ENCODE measurements at regions not wholly inside any gene's neighbourhood (a gene's known extent, or its start where the extent isn't known, plus 50 kb on each side); places are given as distances from the start of the nearest gene placed in this dataset.
A peak's percentile ranks its signal among the peaks of the same experiment; 100 is the strongest.
"Not testable (repeated sequence)": the region's sequence is repeated elsewhere in the genome, so short reads cannot be mapped to it uniquely, and the experiment has no call there.

DNA sequence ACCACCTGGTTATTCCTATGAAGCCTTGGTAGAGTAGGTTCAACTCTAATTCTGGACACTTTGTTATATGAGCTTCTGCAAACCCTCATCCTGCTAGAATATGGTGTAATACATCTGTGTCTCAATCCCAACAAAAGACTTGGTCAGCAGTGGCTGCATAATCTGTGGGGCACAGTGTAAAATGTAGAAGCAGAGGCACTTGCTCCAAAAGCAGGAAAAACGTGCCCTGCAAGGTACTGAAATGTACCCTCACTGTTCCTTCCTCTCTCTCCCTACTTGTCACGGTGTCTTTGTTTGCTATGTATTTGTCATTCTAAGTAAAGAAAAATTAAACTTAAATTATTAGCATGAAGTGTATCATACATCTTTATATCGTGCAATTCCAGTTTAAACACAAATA, 267.9 kb downstream of the BCL11B start:
- DNase-seq (ENCODE audit: low read depth): no peak

DNA sequence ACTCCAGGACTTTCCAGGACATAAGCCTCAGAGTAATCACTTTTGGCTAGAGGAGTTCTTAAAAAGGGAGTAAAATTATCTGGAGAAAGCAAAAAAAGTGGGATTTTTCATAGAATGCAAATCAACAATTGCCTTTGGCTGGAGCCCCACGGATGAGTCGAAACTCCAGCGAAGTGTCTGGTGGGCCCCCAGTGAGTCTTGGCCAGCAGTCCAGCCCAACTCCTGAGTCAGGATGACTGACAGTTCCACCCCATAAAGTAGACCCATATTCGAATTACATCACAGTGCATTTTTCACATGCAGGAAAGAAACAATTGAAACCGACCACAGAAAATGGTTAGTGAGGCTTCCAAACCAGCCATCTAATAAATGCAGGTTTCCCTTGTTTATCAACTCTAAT, 265.7 kb downstream of the BCL11B start:
- no peak for DNase-seq (ENCODE audit: low read depth)

DNA sequence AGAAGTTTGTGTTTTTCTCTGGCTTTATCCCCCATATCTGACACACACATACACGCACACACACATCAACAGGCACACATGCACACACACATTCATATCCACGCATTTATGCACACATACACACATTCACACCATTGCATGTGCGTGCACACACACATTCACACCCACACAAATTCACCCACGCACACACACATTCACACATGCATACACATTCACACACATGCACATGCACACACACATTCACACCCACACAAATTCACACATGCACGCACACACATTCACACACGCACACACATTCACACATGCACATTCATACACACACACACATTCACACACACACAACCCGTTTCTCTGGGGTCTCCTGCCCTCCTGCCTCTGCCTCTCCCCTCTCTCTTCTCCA, 264.2 kb downstream of the BCL11B start:
- no peak for DNase-seq (ENCODE audit: low read depth)

DNA sequence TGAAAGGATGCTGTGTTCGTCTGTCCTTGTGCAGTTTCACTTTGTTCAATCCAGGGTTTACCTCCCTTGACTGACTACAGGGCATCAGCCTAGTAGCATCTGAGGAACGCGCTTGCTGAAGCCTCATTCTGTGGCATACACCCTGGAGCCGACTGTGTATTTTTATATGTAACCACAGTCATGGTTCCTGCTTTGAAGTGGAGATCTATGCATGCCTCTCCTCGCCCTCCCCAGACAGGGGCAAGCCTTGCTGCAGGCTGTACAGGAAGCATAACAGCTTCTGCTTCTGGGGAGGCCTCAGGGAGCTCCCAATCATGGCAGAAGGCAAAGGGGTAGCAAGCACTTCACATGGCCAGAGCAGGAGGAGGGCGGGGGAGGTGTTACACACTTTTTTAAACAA, 262.1 kb downstream of the BCL11B start:
- no peak for DNase-seq (ENCODE audit: low read depth)

DNA sequence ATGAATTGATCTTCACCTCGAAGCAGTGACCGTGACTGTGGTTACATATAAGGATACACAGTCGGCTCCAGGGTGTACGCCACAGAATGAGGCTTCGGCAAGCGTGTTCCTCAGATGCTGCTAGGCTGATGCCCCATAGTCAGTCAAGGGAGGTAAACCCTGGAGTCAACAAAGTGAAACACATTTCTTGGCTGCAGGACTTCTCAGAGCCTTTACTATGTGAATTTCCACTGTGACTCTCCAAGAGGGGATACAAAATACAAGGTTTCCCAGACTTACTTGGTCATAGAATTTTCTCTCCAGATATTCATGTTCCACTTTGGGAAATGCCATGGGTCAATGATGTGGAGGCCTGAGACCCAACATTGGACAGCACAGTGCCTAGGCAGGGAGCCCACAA, 260.6 kb downstream of the BCL11B start:
- no peak for DNase-seq (ENCODE audit: low read depth)

DNA sequence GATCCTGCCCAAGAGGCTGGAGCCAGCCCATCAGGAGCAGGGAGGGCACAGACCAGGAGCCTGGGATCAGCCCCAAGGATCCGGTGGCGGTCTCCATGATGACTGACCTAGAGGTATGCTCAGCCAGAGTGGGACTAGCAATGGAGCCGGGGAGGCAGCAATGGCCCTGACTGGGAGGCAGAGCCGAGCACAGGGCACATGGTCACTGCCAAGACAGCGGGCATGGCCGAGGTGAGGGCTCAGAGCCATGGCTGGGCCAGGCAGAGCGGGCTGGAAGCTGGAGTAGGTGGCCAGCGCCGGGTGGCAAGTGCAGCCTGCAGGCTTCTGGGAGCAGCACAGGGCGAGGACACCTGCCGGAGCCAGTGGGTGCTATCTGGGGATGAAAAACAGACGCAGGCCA, 259.3 kb downstream of the BCL11B start:
- no peak for DNase-seq (ENCODE audit: low read depth)

DNA sequence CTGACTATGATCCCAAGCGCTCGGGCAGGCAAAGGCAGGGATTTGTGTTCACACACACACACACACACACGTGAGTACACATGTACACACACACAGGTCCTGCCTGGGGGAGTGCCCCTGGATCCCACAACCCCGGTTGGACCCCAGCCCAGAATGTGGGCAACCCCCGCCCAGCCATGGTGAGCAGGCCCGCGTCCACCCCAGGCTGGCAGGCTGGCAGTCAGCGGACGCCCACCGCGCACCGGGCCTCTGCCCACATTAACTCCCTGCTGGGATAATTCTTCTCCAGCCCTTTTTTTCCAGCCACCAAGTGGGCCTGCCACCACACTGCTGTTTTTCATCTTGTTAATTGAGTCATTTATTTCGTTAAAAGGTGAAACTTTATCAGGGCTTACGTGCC, 256.2 kb downstream of the BCL11B start:
- no peak for DNase-seq (ENCODE audit: low read depth)

DNA sequence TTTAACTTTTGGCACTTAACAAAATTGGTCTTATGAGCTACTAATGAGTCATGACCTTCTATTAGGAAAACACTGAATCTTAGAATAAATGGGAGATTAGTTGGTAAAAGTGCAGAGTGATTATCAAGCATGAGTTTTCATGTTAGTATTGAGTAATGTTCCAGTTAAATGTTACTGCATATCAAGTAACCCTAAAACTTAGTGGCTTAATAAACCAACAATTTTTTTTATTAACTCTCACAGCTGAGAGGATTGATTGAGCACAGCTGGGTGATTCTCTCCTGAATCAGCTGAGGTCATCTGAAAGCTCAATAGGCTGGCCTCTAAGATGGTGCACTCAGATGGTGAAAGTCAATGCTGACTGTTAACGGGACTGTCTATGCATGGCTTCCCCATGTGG, 248.6 kb downstream of the BCL11B start:
- DNase-seq (ENCODE audit: low read depth): no peak

DNA sequence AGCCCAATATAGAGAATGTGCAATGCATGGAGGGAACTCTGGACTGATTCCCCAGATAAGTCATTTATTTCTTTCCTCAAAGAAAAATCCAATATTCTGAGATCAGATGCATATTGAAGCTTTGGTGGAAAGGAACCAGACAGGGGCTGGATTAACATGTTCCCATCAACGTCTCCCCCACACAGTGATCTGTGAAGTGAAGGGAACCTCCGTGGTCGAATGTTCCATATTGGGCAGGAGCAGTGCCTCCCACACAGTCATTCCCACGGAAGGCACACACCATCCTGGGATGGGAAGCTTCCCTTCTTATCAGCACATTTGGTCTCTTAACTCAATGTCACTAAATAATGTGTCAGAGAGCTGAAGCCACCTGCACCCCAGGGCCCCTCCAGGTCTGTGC, 247.1 kb downstream of the BCL11B start:
- no peak for DNase-seq (ENCODE audit: low read depth)

DNA sequence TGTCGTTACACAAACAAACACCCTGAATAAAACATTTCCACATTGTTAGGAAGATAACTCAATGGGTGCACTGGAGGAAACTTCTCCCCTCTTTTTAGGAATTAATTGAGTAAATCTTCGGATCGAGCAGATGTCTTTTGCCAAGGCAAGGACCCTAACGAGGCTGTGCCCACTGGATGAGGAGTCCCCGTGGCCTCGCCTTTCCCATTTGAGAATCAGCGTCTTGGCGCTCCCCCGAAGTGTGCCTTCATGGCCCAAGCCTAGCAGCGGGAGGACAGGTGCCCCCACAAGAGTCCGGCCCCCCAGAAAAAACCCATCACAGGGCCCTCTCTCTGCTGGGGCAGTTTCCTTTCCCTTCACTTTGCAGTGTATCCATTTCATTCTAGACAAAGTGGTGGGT, 246.6 kb downstream of the BCL11B start:
- DNase-seq (ENCODE audit: low read depth): no peak

DNA sequence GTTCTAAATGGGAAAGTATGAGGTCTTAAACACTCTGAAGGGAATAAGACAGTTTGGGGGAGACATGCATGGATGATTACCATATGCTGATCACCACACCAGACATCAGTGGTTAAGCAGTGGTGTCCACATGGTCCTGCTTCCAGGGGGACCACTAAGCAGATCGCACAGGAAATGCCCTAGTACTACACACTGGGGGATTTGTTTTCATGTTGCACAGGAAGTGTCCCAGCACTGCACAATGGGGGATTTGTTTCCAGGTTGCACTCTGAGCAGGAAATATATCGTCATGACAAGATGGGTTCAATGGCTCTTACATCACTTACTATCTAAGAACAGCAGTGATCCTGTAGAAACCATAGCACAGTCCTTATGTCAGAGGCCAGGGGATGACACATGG, 245.5 kb downstream of the BCL11B start:
- no peak for DNase-seq (ENCODE audit: low read depth)

DNA sequence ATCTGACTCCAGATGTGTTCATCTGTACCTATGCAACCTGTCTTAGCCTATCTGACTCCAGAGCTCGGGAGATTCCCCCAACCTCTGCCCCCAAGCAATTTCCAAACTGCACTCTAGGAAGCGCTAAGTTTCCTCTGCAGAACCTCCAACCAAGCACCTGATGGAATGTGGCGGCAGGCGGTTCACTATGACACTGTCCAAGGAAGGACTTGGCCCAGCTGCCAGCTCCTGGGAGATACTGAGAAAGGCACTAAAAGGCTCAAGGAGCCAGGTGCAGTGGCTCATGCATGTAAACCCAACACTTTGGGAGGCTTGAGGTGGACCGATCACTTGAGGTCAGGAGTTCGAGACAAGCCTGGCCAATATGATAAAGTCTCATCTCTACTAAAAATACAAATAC, 244.0 kb downstream of the BCL11B start:
- no peak for DNase-seq (ENCODE audit: low read depth)

DNA sequence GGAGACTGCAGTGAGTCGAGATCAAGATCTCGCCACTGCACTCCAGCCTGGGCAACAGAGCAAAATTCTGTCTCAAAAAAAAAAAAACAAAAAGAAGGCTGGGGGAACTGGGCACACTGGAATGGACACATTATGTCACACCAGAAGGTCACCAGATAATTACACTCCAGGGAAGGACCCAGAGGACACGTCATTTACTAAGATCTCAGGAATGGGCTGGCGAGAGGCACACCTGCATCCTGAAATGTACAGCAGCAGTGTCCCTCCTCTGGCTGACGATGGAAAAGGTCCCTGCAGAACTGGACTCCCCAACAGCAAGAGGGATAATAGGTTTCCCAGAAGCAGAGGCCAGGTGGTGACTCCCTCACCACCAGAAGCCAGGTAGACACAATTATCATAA, 243.5 kb downstream of the BCL11B start:
- no peak for DNase-seq (ENCODE audit: low read depth)

DNA sequence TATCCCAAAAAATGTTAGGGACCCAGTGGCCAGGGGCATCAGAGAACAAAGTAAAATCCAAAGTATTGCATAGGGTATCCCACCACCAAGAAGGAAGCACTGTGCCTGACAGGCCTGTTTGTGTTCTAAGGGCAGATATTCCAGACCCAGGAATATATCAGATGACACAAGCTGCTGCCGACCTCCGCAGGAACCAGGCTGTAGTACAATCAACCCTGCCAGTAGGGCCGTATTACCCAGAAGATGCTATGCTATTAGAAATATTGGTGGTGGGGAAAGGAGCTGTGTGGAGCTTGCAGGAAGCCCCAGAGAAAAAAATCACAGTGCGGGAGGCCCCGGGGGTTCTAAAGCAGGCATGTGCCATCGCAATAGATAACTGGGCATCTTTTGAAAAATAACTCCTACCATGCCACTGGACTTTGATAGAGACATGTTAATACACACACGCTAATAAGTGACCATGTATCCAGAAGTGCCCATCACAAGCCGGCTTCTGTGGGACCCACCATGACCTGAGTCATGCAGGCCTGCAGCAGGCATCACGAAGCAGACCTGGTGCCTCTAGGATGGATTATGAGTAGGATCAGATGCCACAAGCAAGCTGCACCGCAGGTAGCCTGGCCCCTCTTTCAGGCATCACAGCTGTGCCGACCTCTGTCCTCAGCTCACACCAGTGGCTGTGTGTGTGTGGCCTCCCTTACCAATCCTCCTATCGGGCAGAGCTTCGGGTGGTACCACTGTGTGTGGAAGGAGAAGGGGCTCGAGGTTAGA, 242.7 kb downstream of the BCL11B start:
- no peak for DNase-seq (ENCODE audit: low read depth)

DNA sequence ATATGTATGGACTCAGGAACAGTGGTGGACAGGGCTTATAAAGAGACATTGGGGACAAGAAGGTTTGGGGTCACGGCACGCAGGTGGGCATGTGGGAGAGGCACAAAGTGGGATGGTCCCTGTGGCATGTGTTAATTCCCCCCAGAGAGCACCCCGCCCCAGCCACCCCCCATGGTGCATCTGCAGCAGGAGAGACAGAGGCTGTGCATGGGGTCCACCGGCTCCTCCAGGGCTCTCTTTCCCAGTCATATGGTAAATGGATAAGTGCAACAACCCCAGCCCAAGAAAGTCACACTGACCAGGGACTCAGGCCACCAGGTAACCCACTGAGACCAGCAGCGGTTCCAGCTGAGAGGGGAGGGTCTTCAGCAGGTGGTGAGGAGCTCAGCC, 242.1 kb downstream of the BCL11B start:
- no peak for DNase-seq (ENCODE audit: low read depth)

DNA sequence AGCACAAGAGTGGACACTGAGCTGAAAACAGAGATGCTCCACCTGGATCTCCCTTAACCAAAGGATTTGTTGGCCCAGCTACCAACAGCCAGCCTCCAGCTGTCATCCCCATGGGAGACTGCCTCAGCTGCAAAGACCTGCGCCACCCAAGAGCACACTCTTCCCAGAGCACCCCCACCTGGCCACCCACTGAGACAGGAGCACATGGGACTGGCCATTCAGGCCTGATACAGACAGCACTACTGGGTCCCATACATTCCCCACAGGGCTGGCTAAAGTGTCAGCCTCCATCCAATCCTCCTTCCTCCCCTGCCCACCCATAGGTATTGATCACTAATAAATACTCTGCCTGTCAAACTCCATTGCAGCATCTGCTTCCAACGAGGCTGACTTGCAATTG, 241.5 kb downstream of the BCL11B start:
- DNase-seq (ENCODE audit: low read depth): no peak

DNA sequence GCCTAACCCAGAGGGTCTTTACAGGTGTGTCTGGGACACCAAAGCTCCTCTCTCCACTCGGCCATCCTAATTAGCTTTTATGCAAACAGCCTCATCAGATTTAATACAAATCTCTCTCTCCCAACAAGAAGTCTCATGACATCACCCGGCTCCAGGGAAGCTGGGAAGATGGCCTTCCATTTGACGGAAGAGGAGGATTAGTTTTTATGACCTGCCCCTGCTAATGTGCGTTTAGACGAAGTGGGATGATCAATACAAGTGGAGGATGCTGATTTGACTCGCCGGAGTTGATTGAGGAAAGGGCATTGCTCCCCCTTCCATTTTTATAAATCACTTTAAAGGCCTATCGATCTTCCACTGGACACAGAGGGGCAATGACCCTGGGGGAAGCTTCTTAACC, 239.2 kb downstream of the BCL11B start:
- DNase-seq (ENCODE audit: low read depth): no peak

DNA sequence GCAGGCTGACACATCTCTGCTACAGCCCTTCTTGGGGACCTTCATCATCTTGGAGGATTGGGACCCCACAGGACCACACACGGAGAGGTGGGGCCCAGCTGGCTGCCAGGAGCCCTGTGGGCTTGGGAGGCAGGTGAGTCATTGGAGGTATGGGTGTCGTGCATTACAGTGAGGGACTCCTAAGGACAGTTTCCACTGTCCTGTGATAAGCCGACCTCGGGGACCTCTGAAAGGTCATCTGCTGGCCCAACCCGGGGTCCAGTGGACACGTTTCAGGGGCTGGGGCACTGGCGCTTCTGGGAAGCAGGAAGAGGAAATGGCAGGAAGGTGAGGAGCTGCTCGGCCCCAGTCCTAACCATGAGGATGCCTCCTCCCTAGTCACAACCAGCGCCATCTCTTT, 238.0 kb downstream of the BCL11B start:
- no peak for DNase-seq (ENCODE audit: low read depth)

DNA sequence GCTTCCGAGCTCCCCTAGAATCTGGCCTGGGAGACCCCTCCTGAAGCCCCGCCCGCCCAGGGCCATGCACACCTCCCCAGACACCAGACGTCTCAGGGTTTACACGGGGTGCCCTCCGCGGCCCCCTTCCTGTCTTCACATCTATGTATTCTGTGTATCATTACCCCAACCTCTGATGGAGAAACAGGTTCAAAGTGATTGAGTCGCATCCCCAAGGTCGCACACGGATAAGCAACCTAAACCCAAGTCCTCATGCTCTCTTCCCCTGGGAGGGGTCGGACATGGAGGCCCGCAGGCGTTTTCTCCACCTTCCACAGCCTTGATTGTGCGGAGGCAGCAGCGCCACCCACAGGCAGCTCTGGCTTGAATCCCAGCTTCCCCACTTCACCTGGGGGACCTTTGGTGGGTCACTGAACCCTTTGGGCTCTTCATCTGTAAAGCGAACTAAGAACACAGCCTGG, 237.3 kb downstream of the BCL11B start:
- no peak for DNase-seq (ENCODE audit: low read depth)

DNA sequence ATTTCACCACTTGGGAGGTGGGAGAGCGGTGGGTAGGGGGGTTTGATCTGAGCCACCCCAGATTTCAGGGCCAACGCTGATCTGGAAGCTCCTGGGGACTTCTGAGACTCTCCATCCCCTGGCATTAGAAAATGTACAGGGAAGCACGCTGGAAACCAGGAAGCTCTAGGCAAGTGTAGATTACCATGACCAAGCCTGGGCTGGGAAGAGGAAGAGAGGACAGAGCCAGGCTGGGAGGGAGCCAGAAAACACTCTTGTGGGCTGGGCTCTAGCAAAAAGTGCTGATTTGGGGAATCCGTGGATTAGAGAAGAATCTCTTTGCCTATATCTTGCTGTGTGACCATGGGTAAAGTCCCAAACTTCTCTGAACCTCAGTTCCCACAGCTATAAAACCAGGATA, 236.7 kb downstream of the BCL11B start:
- peak; percentile 8 for DNase-seq (ENCODE audit: low read depth)

DNA sequence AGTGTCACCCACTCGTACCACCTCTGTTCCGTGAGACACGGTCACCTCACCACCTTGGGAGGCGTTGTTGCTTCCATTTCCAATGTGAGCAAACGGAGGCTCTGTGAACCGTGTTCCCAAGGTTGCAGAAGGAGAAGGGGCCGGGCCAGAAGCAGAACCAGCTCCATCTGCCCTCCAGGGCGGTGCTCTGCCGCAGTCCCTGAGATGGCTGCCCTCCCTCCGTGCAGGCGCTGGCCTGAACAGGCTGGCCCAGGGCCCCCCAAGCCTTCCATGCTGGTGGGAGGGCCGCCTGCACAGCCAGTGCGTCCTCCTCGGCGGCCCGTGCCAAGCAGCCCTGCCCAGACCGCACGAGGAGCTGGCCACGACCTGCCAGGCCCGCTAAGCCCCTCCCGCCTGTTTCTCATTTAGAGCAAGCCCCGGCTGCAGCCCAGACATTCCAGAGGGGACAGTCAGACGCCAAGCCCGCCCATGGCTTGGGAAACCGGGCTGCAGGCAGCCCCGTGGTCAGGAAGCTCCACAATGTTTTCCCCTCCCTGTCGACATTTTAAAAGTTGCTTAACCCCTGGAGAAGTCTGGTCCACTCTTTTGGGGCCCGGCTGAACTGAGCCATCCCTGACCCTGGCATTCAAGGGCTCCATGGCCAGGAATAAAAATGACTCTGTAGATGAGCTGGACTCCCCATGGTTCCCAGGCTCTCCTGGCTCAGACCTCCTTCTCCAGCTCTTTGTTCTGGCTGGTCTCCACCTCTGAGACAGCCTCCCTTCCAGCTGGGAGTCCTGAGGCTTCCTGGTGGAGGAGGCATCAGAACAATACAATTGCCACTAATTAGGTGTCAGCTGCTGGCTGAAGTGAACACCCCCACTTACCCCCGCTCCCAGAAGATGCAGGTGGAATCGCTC, 236.0 kb downstream of the BCL11B start:
- peak; percentile 91 for DNase-seq (ENCODE audit: low read depth)

DNA sequence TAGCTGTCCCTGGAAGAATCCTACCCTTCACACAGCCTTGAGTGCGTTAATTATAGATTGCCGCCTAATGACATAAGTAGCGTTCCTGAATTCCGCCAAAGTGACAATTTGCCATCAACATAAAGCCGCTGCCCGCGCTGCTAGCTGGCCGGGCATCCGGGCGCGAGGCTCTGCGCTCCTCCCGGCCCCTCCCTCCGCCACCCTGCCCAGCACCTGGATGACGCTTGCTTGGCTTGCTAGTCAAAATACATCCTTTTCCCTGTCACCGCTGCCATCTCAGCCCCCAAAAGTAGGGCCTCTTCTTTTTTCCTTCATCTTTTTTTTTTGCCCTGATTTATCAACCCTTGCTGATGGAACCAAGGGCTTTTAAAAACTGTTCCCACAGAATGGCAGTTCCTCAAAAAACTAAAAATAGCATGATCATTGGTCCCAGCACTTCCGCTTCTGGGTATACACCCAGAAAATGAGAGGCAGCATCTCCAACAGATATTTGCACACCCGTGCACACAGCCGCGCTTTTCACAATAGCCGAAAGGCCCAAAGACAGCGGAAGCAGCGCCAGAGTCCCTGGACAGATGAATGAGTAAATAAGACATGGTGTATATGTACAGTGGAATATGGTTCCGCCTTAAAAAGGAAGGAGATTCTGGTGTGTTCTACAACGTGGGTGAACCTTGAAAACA, 235.2 kb downstream of the BCL11B start:
- no peak for DNase-seq (ENCODE audit: low read depth)

DNA sequence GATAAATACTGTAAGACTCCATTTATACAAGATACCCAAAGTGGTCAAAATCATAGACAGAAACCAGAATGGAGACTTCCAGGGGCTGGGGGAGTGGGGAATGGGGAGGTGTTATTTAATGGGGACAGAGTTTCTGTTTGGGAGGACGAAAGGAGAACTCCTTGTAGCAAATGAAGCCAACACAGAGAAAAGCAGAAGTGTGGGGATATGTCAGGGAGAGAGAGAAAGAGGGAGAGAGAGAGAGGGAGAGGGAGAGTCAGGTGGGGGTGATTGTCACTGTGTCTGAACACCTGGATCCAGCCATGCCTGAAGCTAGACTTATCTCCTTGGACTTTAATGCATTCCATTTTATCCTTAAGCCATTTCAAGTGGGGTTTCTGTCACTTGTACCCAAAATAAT, 234.7 kb downstream of the BCL11B start:
- not testable (repeated sequence) for DNase-seq (ENCODE audit: low read depth)

All from fibroblast of the conjunctiva (primary cell).